22Rv1 (cell line): ENCODE measurements at regions not wholly inside any gene's neighbourhood (a gene's known extent, or its start where the extent isn't known, plus 50 kb on each side); places are given as distances from the start of the nearest gene placed in this dataset.

Experiments used
- ZFX ChIP-seq: fragments of 450-650 bp; IDR thresholded peaks from 2 replicates; pipeline ENCODE4 v1.6.1; 2017; ENCODE audit warnings: antibody characterized with exemption, borderline replicate concordance
- TF ChIP-seq, protein P1 (sequence below): fragments of 450-650 bp; IDR thresholded peaks from 2 replicates; pipeline ENCODE4 v1.5.1; 2017; ENCODE audit warnings: mild to moderate bottlenecking

DNA sequence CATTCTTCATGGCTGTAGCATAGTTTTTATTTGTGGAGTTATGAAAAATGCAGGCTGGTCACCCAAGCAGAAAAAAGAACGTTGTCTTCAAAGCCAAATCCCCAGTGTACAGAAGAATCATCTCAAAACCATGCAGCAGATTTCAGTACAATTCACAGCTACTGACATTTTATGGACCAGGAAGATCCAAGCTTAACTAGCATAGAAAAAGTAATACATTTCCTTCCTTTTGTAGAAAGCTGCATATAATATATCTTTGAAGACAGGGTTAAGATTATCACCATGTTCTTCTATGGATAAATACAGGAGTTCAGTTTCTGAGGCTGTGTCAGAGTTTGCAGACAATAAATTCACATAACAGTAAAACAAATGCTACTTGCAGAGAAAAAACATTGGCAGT is 1054.8 kb upstream of the C9orf72 start:
- TF ChIP-seq, protein P1, sequence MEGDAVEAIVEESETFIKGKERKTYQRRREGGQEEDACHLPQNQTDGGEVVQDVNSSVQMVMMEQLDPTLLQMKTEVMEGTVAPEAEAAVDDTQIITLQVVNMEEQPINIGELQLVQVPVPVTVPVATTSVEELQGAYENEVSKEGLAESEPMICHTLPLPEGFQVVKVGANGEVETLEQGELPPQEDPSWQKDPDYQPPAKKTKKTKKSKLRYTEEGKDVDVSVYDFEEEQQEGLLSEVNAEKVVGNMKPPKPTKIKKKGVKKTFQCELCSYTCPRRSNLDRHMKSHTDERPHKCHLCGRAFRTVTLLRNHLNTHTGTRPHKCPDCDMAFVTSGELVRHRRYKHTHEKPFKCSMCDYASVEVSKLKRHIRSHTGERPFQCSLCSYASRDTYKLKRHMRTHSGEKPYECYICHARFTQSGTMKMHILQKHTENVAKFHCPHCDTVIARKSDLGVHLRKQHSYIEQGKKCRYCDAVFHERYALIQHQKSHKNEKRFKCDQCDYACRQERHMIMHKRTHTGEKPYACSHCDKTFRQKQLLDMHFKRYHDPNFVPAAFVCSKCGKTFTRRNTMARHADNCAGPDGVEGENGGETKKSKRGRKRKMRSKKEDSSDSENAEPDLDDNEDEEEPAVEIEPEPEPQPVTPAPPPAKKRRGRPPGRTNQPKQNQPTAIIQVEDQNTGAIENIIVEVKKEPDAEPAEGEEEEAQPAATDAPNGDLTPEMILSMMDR = no peak
- TF ChIP-seq ZFX = no peak
